NCI-H446 (cell line): ENCODE measurements at regions not wholly inside any gene's neighbourhood (a gene's known extent, or its start where the extent isn't known, plus 50 kb on each side); places are given as distances from the start of the nearest gene placed in this dataset.
"Not testable (repeated sequence)": the region's sequence is repeated elsewhere in the genome, so short reads cannot be mapped to it uniquely, and the experiment has no call there.

ENCODE experiments used
- DNase-seq, 2 experiments: peaks; one replicate each; lab custom pipeline; 2025; lab: John Stamatoyannopoulos, UW

DNA sequence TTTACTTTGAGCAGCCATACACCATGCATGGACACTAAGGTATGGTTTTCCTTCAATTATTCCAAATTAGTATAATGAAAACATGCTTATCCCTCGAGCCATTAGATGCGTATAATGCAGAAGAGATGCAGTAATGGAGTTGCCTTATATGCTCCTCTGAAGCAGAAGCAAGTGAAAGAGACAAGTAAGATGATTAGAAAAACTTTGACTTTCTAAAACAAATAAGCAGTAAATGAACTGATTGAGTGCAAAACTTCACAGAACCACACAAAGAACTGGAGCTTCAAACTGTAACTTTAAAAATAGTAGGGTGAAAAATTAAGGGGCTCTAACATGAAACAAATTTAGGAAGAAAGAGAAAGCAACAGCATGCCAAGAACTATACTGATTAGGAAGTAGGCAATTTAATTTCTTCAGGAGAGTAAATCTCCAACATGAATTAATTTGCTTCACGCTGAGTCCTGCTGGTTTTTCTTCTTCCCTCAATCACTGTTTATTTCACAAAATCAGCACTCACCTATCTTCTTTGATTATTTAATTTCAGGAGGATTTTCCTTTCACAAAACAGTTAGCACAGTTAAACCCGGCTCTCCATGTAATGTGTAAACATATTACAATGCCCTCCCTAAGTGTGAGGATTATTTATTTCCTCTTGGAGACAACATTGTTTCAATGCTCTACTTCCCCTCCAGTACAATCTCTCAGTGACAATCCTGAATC, 90.3 kb upstream of the PAM start:
- no peak for DNase-seq

GRCh38 chr5:102666164-102666946, 88.8 kb upstream of the PAM start:
- DNase-seq = peak; percentile 88 to 91

GRCh38 chr5:102668220-102668932, 86.7 kb upstream of the PAM start:
- peak in 1 of 2 experiments; percentile 68 for DNase-seq

DNA sequence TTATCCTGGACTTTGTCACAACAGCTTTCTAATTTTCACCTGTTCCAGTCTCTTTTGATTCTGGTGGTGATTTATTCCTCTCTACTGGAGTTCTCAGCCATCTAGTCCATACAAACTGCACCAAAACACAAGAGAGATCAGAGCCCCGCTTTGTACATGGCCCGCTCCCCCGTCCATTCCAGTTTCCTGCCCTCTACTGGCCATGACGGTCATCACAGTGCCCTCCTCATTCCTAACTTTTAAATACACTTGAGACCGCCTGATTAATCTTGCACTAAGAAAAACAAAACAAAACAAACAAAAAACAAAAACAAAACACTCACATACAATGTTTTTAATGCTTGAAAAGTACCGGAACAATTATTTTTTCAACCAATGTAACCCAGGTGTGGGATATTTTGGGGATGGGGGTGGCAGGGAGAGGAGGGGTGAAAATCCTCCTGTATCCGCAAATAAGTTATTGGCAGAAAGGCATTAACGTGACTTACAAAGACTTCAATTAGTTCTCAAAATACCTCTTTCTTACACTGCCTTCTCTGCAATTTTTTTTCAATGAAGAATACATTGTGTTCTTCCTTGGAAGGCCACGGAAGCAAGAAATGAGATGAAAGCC, 84.8 kb upstream of the PAM start:
- no peak for DNase-seq

DNA sequence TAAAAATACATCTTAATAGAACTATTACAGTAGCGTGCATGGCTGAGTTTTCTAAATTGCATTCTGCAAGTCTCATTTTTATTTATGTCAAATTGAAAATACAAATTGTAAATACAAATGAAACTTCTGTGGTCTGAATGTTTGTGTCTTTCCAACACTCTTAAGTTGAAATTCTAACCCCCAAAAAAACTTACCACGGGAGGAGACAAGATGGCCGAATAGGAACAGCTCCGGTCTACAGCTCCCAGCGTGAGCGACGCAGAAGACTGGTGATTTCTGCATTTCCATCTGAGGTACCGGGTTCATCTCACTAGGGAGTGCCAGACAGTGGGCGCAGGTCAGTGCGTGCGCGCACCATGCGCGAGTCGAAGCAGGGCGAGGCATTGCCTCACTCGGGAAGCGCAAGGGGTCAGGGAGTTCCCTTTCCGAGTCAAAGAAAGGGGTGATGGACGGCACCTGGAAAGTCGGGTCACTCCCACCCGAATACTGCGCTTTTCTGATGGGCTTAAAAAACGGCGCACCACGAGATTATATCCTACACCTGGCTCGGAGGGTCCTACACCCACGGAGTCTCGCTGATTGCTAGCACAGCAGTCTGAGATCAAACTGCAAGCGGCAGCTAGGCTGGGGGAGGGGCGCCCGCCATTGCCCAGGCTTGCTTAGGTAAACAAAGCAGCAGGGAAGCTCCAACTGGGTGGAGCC, 83.9 kb upstream of the PAM start:
- not testable (repeated sequence) for DNase-seq

DNA sequence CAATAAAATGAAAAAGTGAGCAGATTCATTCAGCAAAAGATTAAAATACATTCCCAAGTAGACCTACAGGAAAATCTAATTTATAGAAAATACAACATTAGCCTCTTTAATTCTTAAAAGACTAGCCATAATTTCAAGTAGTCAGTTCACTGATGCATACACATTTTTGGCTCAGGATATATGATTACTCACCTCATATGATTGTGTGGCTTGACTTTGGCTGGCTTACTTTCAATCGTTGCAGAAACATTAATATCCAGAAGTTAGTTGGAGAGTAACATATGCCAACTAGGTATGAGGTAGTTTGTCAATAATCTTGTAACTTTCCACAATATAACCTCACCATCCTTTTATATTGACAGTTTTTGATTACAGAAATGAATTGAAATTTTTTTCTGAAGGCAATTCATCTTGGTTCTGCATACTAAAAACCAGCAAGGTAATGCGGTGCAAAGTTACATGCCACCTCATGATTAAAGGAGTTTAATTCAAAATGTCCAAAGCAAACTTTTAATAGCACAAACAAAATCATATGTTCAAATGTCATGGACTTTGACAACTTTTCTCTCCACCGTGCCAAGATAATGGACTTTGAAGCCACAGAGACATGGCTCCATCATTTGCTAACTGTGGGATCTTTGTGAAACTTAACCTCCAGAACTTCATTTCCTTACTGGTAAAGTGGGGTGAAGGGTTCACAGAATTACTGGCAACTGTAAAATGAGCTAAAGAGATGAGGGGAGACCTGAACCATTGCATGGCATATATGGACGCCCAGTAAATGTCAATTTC, 76.6 kb upstream of the PAM start:
- DNase-seq = peak; percentile 62 to 85

- peak; percentile 85 to 95 for DNase-seq
These were observed 73.6 kb upstream of the PAM start for GRCh38 chr5:102681403-102681983.

GRCh38 chr5:102682101-102682647, 72.9 kb upstream of the PAM start:
- no peak for DNase-seq

- DNase-seq = not testable (repeated sequence)
These were observed 67.0 kb upstream of the PAM start for GRCh38 chr5:102688076-102688475.

- DNase-seq = not testable (repeated sequence)
These were observed 66.3 kb upstream of the PAM start for GRCh38 chr5:102688581-102689342.

- DNase-seq = no peak
These were observed 64.2 kb upstream of the PAM start for GRCh38 chr5:102690910-102691309.

GRCh38 chr5:102691434-102691833, 63.7 kb upstream of the PAM start:
- no peak for DNase-seq

- no peak for DNase-seq
These were observed 54.8 kb upstream of the PAM start for GRCh38 chr5:102700120-102700831.

- DNase-seq = no peak
These were observed 54.2 kb upstream of the PAM start for GRCh38 chr5:102700916-102701315.

DNA sequence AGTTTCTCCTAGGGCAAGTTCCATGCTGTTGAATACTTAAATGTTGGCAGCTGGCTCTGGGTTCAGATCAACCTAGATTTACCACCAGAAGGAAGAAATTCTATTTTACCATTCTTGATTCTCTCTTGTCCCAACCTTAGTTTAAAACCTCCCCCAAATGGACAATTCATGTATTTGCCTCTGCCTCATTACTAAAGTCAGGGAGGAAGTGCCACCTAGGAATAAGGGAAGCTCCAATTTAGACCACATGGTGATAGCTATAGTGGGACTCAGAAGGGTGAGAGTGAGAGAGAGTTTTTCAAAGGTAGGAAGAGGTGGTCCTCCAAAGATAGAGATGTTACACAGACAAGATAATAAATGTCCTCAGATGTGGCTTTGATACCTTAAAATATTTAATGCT, 53.4 kb upstream of the PAM start:
- no peak for DNase-seq
